K562 (cell line): ENCODE measurements at regions not wholly inside any gene's neighbourhood (a gene's known extent, or its start where the extent isn't known, plus 50 kb on each side); places are given as distances from the start of the nearest gene placed in this dataset.

Experiments
- ATAC-seq: fragments of 200-7000 bp; cut with Tn5 transposase; 3 replicates; pipeline ENCODE4 v1.9.1; 2020; ENCODE audit warnings: moderate library complexity
- BruUV-seq: library from RNA; stranded (reverse); fragments of 400-500 nt; replicated peaks from 2 replicates; lab custom pipeline; 2021; lab: Mats Ljungman, UMichigan
- CTCF ChIA-PET: fragments of 300-600 bp; formaldehyde crosslinking; extraction: SDS; loops from one replicate; lab custom pipeline; 2021; ENCODE audit warnings: low intra/inter-chr PET ratio; lab: Yijun Ruan, JAX
- POLR2A ChIA-PET: fragments of 300-600, 350-650 bp; sonication (Branson Sonifier 250); formaldehyde crosslinking; extraction: SDS; loops from one replicate; lab custom pipeline; 2021; ENCODE audit warnings: antibody characterized with exemption, inconsistent platforms; lab: Yijun Ruan, JAX
- DNase-seq, 4 experiments: peaks; one replicate each; pipeline versions ENCODE4 v3.0.0 to v3.0.0-alpha.2; 2011 to 2018; ENCODE audit warnings: low spot score in 3 of 4, mixed read lengths in 3 of 4; ENCODE audit errors: extremely low read depth in 1 of 4
- FAIRE-seq: peaks from 2 replicates; lab custom pipeline; 2011; peaks lifted over from hg19 to GRCh38; lab: Jason Lieb, UNC
- H2AFZ ChIP-seq: 2 replicates; pipeline ENCODE4 v1.6.0; 2011; ENCODE audit warnings: low read depth, low read length, control low read depth, inconsistent platforms
- H3K27ac ChIP-seq: fragments of 200-600 bp; 3 replicates; pipeline ENCODE4 v1.8.0; 2011; ENCODE audit warnings: low read depth, mild to moderate bottlenecking, control low read depth, inconsistent platforms, low read length, moderate library complexity, mixed read lengths; ENCODE audit errors: extremely low read depth
- H3K27me3 ChIP-seq, 2 experiments: fragments of 300-600 bp in 1 of 2; 2 replicates in 1 of 2; 3 replicates in 1 of 2; pipeline versions ENCODE4 v1.6.0 to v1.8.0; 2011; ENCODE audit warnings: inconsistent platforms in 2 of 2, low read length in 2 of 2, mild to moderate bottlenecking in 1 of 2, mixed read lengths in 1 of 2, moderate library complexity in 1 of 2; ENCODE audit not compliant: control insufficient read depth in 2 of 2, insufficient read depth in 2 of 2
- H3K36me3 ChIP-seq: fragments of 300-600 bp; 3 replicates; pipeline ENCODE4 v1.8.0; 2011; ENCODE audit warnings: mild to moderate bottlenecking, low read length, inconsistent platforms; ENCODE audit not compliant: control insufficient read depth, insufficient read depth
- H3K4me1 ChIP-seq, 2 experiments: fragments of 200-600 bp in 1 of 2; replicated peaks in 1 of 2; 2 replicates in 1 of 2; 3 replicates in 1 of 2; pipeline versions ENCODE4 v1.5.1 to v1.8.0; 2011; ENCODE audit warnings: inconsistent platforms in 2 of 2, low read length in 2 of 2, mild to moderate bottlenecking in 1 of 2, mixed read lengths in 1 of 2, moderate library complexity in 1 of 2; ENCODE audit not compliant: control insufficient read depth in 2 of 2, insufficient read depth in 2 of 2
- H3K4me2 ChIP-seq: 2 replicates; pipeline ENCODE4 v1.6.1; 2011; ENCODE audit warnings: low read length, control low read depth, inconsistent platforms, mixed read lengths; ENCODE audit not compliant: insufficient read depth
- H3K4me3 ChIP-seq: fragments of 200-600 bp; sonication (generic), shearing (Covaris generic); 2 replicates; pipeline ENCODE4 v1.5.1; 2016; ENCODE audit warnings: control low read depth, inconsistent platforms
- H3K79me2 ChIP-seq: fragments of 200-600 bp; 3 replicates; pipeline ENCODE4 v1.8.0; 2011; ENCODE audit warnings: low read length, inconsistent platforms; ENCODE audit not compliant: control insufficient read depth, insufficient read depth
- H3K9ac ChIP-seq, 2 experiments: 2 replicates each; pipeline versions ENCODE4 v1.6.0 to v1.6.1; 2011; ENCODE audit warnings: low read depth in 2 of 2, low read length in 2 of 2, control low read depth in 1 of 2, inconsistent platforms in 1 of 2, mild to moderate bottlenecking in 1 of 2, mixed read lengths in 1 of 2; ENCODE audit not compliant: insufficient read depth in 1 of 2
- H3K9me1 ChIP-seq: one replicate; pipeline ENCODE4 v1.6.0; 2011; ENCODE audit warnings: inconsistent platforms, mild to moderate bottlenecking, low read length, moderate library complexity; ENCODE audit not compliant: control insufficient read depth, insufficient read depth
- H3K9me3 ChIP-seq: replicated peaks from 2 replicates; pipeline ENCODE4 v1.5.1; 2011; ENCODE audit warnings: low read depth, low read length, inconsistent platforms; ENCODE audit not compliant: control insufficient read depth, insufficient read depth
- H4K20me1 ChIP-seq: replicated peaks from 2 replicates; pipeline ENCODE4 v1.6.1; 2011; ENCODE audit warnings: low read length, inconsistent platforms, mixed read lengths; ENCODE audit not compliant: control insufficient read depth, insufficient read depth
- ATF7 ChIP-seq: fragments of 450-650 bp; IDR thresholded peaks from 2 replicates; pipeline ENCODE4 v1.7.1; 2014; ENCODE audit warnings: mild to moderate bottlenecking, moderate library complexity
- BCOR ChIP-seq: fragments of 450-650 bp; IDR thresholded peaks from 2 replicates; pipeline ENCODE4 v1.6.1; 2016
- FOXJ2 ChIP-seq: fragments of 200-800 bp; sonication (Bioruptor generic); IDR thresholded peaks from 2 replicates; pipeline ENCODE4 v1.6.1; 2016; ENCODE audit warnings: missing genetic modification characterization, missing compliant biosample characterization
- GABPA ChIP-seq: fragments of 200-800 bp; sonication (Bioruptor generic); conservative IDR thresholded peaks from 2 replicates; pipeline ENCODE4 v1.6.1; 2016; ENCODE audit warnings: low read depth, missing genetic modification characterization, missing compliant biosample characterization
- NBN ChIP-seq: fragments of 450-650 bp; IDR thresholded peaks from 2 replicates; pipeline ENCODE4 v1.6.1; 2016; ENCODE audit warnings: low read depth, mild to moderate bottlenecking
- RB1 ChIP-seq: fragments of 450-650 bp; IDR thresholded peaks from 2 replicates; pipeline ENCODE4 v1.6.1; 2017; ENCODE audit warnings: low read depth, mild to moderate bottlenecking
- RBM25 ChIP-seq: fragments of 200-400 bp; formaldehyde crosslinking; IDR thresholded peaks from 2 replicates; pipeline ENCODE4 v1.6.1; 2018; ENCODE audit warnings: low read length, low read depth, moderate library complexity; ENCODE audit not compliant: severe bottlenecking
- SP2 ChIP-seq: IDR thresholded peaks from 2 replicates; pipeline ENCODE4 v1.6.1; 2011; ENCODE audit warnings: mild to moderate bottlenecking, low read depth, low read length, moderate library complexity; ENCODE audit not compliant: poor library complexity, severe bottlenecking; ENCODE audit errors: extremely low read depth
- SPI1 ChIP-seq: IDR thresholded peaks from 2 replicates; pipeline ENCODE4 v1.6.1; 2011; ENCODE audit warnings: low read depth, low read length, control low read depth, borderline replicate concordance
- TBP ChIP-seq: optimal IDR thresholded peaks from 2 replicates; pipeline ENCODE3; 2011; ENCODE audit warnings: low read depth, low read length, improper control_type of control experiment
- THAP7 ChIP-seq: fragments of 250-450 bp; sonication (Bioruptor Pico); IDR thresholded peaks from 2 replicates; pipeline ENCODE4 v1.5.0; 2021
- ZBTB49 ChIP-seq: sonication (generic); formaldehyde crosslinking; IDR thresholded peaks from 2 replicates; pipeline ENCODE4 v1.8.0; 2022; ENCODE audit warnings: missing genetic modification reagents, mild to moderate bottlenecking, borderline replicate concordance
- ZC3H8 ChIP-seq: fragments of 450-650 bp; IDR thresholded peaks from 2 replicates; pipeline ENCODE4 v1.6.1; 2017
- ZFP36 ChIP-seq: fragments of 150-350 bp; IDR thresholded peaks from 2 replicates; pipeline ENCODE4 v1.6.1; 2018; ENCODE audit warnings: low read length, low read depth; ENCODE audit not compliant: partially characterized antibody
- ZNF124 ChIP-seq: sonication (generic); formaldehyde crosslinking; IDR thresholded peaks from 2 replicates; pipeline ENCODE4 v1.8.1; 2022; ENCODE audit warnings: missing genetic modification reagents
- ZNF384 ChIP-seq: IDR thresholded peaks from 2 replicates; pipeline ENCODE4 v1.6.1; 2012; ENCODE audit warnings: low read depth, low read length, improper control_type of control experiment
- ZNF431 ChIP-seq: sonication (generic); formaldehyde crosslinking; IDR thresholded peaks from 2 replicates; pipeline ENCODE4 v1.8.0; 2022; ENCODE audit warnings: mild to moderate bottlenecking, missing genetic modification reagents
- ZNF57 ChIP-seq: fragments of 450-650 bp; formaldehyde crosslinking; IDR thresholded peaks from 2 replicates; pipeline ENCODE4 v1.4.0; 2020; ENCODE audit warnings: mild to moderate bottlenecking, moderate library complexity
- ZNF696 ChIP-seq: fragments of 250-450 bp; sonication (Bioruptor Pico); conservative IDR thresholded peaks from 2 replicates; pipeline ENCODE4 v1.4.0; 2020; ENCODE audit warnings: mild to moderate bottlenecking, moderate library complexity
- WGBS: fragments of 100-300 bp; shearing (Covaris generic); methylation state at CpG from one replicate; pipeline ENCODE4 v1.1.6; 2016; ENCODE audit warnings: low coverage, mixed read lengths; ENCODE audit not compliant: insufficient coverage; ENCODE audit errors: missing lambda C conversion rate; 5-methylcytosine and 5-hydroxymethylcytosine counted together
- in situ Hi-C: fragments of 300-500 bp; cut with MboI; formaldehyde crosslinking; loops from 4 replicates; pipeline ENCODE4 v1.15.0; 2018; ENCODE audit warnings: inconsistent platforms, mixed read lengths
- intact Hi-C: fragments of 100-400 bp; cut with micrococcal nuclease; formaldehyde crosslinking; loops from 2 replicates; pipeline ENCODE4 v1.14.2; 2022
- TF ChIP-seq, protein P1 (sequence below): fragments of 450-650 bp; formaldehyde crosslinking; IDR thresholded peaks from 2 replicates; pipeline ENCODE4 v1.4.0; 2020; ENCODE audit warnings: mild to moderate bottlenecking, moderate library complexity

DNA sequence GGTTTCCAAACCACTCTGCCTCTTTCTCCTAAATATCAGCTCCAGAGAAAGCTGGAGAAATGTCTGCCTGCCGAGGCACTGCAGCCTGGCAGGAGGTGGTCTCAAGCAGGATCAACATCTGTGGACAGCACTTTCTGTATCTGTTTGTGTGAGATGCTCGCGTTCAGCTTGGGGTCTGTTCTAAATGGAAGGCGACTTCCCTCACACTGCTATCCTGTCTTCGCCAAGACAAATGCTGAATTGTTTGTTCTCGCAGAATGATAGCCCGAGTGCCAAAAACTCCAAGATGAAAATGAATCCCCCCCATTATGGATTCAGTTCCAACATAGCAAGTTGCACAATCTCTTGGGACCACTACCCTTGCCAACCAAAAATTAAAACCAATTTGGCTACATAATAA is 72.2 kb upstream of the PALS2 start (continued):
- TF ChIP-seq ZNF431 (CRISPR knock-in tag): no peak
- no peak for TF ChIP-seq NBN

DNA sequence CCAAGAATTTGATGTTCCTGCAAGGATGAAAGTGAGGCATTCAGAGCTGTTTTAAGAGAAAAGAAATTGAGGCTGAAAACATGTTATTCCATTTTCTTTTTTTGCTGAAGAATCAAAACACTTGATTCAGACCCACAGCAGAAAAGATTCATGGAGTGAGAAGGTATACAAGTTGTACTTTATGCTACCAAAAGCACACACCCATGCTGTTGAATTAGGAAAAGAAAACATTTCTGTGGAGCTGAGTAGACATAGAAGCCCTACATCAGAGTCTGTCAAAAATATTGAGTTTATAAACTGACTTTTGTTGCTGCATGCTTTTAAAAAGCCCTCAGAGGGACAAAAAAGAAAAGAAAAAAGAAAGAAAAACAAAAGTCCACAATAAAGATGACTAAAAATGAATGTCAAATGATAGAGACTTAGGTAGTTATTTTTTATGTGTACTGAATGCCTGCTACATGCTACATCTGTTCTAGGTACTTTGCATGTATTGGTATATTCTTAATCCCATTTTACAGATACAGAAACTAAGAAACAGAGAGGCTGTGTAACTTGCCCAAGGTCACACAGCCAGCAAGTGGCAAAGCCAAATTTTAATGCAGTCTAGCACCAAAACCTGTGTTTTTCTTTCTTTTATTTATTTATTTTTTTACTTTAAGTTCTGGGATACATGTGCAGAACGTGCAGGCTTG is 71.7 kb upstream of the PALS2 start:
- Histone ChIP-seq H3K27ac (no peak overlapping the region), H3K9ac (no peak overlapping the region), H3K4me2 (no peak overlapping the region), H3K4me1 (no peaks in the 10 kb centered on the region), H3K9me3 (no peaks in the 10 kb centered on the region), H2AFZ (no peak overlapping the region), H3K36me3 (no peaks in the 10 kb centered on the region), H4K20me1 (no peaks in the 10 kb centered on the region), H3K4me3 (no peak overlapping the region), H3K9me1 (no peaks in the 10 kb centered on the region), H3K79me2 (no peaks in the 10 kb centered on the region), H3K27me3 (peaks cover 8 to 29% of the 10 kb centered on the region in 2 experiments; a peak in 4 of 5 replicates)
- TF ChIP-seq ZFP36: peak; percentile 46
- no peak for TF ChIP-seq ATF7
- TF ChIP-seq ZNF696: no peak
- TF ChIP-seq, protein P1, sequence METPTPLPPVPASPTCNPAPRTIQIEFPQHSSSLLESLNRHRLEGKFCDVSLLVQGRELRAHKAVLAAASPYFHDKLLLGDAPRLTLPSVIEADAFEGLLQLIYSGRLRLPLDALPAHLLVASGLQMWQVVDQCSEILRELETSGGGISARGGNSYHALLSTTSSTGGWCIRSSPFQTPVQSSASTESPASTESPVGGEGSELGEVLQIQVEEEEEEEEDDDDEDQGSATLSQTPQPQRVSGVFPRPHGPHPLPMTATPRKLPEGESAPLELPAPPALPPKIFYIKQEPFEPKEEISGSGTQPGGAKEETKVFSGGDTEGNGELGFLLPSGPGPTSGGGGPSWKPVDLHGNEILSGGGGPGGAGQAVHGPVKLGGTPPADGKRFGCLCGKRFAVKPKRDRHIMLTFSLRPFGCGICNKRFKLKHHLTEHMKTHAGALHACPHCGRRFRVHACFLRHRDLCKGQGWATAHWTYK (CRISPR knock-in tag): no peak
- no peak for TF ChIP-seq TBP
- no peak for TF ChIP-seq RB1
- no peak for TF ChIP-seq ZBTB49 (CRISPR knock-in tag)
- no peak for TF ChIP-seq ZNF384
- TF ChIP-seq THAP7 (CRISPR knock-in tag): no peak
- TF ChIP-seq SPI1: no peak
- TF ChIP-seq BCOR: peak; percentile 52; the same call in 1 of the 2 replicates
- TF ChIP-seq ZNF124 (CRISPR knock-in tag): no peak
- TF ChIP-seq RBM25: peak; percentile 97
- no peak for TF ChIP-seq ZNF57 (CRISPR knock-in tag)
- TF ChIP-seq ZC3H8: no peak
- TF ChIP-seq FOXJ2 (tag): no peak
- TF ChIP-seq GABPA (tag): no peak
- no peak for TF ChIP-seq SP2
- 0% methylated on average over 1 of the region's 1 CpG for WGBS
- in situ Hi-C loops (no loop called here), intact Hi-C loops (no loop called here)
- DNase-seq (no peak), FAIRE-seq (no peak), ATAC-seq (no peak)
- BruUV-seq: no TSS peak
- POLR2A ChIA-PET: no interaction called here
- CTCF ChIA-PET: no interaction called here
